OCI-LY3 (cell line): ENCODE measurements at regions not wholly inside any gene's neighbourhood (a gene's known extent, or its start where the extent isn't known, plus 50 kb on each side); places are given as distances from the start of the nearest gene placed in this dataset.

ENCODE experiments used
- H2AFZ ChIP-seq: fragments of 200-600, 300-600 bp; shearing (Covaris generic); 2 replicates; pipeline ENCODE4 v1.6.0; 2014; ENCODE audit warnings: antibody characterized with exemption, low read depth, low read length
- H3K27ac ChIP-seq: fragments of 200-600, 300-600 bp; sonication (generic); 2 replicates; pipeline ENCODE4 v1.5.1; 2014; ENCODE audit warnings: mild to moderate bottlenecking, low read length, moderate library complexity, mixed read lengths
- H3K27me3 ChIP-seq: fragments of 200-600, 300-600 bp; sonication (generic); 2 replicates; pipeline ENCODE4 v1.6.1; 2014; ENCODE audit warnings: low read depth, low read length, mixed read lengths
- H3K36me3 ChIP-seq: fragments of 200-600, 300-600 bp; sonication (generic); replicated peaks from 2 replicates; pipeline ENCODE3; 2014; ENCODE audit warnings: low read depth, low read length, mixed read lengths
- H3K4me1 ChIP-seq: fragments of 300-600, 200-600 bp; sonication (generic); 2 replicates; pipeline ENCODE4 v1.6.1; 2014; ENCODE audit warnings: low read length, mixed read lengths
- H3K4me2 ChIP-seq: fragments of 200-600, 300-600 bp; sonication (generic); 2 replicates; pipeline ENCODE4 v1.6.1; 2014; ENCODE audit warnings: low read length, mixed read lengths
- H3K4me3 ChIP-seq: fragments of 300-600, 200-600 bp; sonication (generic); 2 replicates; pipeline ENCODE4 v1.5.1; 2014; ENCODE audit warnings: antibody characterized with exemption, mild to moderate bottlenecking, low read length, moderate library complexity
- H3K79me2 ChIP-seq: fragments of 300-600, 200-600 bp; shearing (Covaris generic); 2 replicates; pipeline ENCODE4 v1.6.1; 2014; ENCODE audit warnings: mild to moderate bottlenecking, low read length, mixed read lengths
- H3K9ac ChIP-seq: fragments of 300-600, 200-600 bp; shearing (Covaris generic); 2 replicates; pipeline ENCODE4 v1.6.0; 2014; ENCODE audit warnings: mild to moderate bottlenecking, low read length, moderate library complexity
- H3K9me3 ChIP-seq: fragments of 200-600, 300-600 bp; shearing (Covaris generic); 2 replicates; pipeline ENCODE4 v1.6.1; 2014; ENCODE audit warnings: low read length, mixed read lengths; ENCODE audit not compliant: insufficient read depth
- H4K20me1 ChIP-seq: fragments of 200-600, 300-600 bp; sonication (generic); 2 replicates; pipeline ENCODE4 v1.6.1; 2016; ENCODE audit warnings: low read length, mixed read lengths; ENCODE audit not compliant: insufficient read depth
- EZH2phosphoT487 ChIP-seq: fragments of 200-600 bp; shearing (Covaris generic); IDR thresholded peaks from 2 replicates; pipeline ENCODE4 v1.6.1; 2018; ENCODE audit warnings: antibody characterized with exemption, mixed run types, low read depth
- TF ChIP-seq, protein P1 (sequence below): fragments of 200-600, 300-600 bp; sonication (generic); IDR thresholded peaks from 2 replicates; pipeline ENCODE4 v1.5.1; 2014; ENCODE audit warnings: antibody characterized with exemption, low read length, low read depth

DNA sequence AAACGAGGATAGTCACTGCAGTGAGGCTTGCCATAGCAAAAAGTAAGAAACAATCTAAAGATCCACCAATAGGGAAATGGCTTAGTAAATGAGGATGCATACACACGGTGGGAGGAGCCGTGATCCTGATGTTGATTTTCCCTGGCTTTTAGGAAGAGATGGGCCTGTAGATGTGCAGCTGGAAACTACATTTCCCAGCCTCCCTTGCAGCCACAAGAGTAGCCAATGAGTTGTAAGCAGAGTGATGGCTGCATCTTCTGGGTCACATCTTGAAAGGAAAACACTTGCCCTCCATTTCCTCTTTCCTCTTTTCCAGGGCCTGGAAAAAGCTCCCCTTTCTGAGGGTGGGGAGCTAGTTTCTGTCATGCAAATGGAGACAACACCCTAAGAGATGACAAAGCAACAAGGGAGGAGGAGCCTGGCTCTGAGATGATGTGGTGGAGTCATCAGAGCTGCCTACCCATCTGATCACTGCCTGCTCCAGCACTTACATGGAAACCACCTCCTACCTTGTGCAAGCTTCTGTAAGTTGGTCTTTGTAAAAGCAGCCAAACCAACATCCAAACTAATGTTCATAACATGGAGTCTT is 139.1 kb downstream of the TLE3 start:
- no peak overlapping the region for H3K27ac ChIP-seq
- peaks cover 8% of the 10 kb centered on the region for H3K4me1 ChIP-seq
- H3K27me3 ChIP-seq = peaks cover 37% of the 10 kb centered on the region
- no peaks in the 10 kb centered on the region for H4K20me1 ChIP-seq
- no peaks in the 10 kb centered on the region for H3K79me2 ChIP-seq
- TF ChIP-seq, protein P1, sequence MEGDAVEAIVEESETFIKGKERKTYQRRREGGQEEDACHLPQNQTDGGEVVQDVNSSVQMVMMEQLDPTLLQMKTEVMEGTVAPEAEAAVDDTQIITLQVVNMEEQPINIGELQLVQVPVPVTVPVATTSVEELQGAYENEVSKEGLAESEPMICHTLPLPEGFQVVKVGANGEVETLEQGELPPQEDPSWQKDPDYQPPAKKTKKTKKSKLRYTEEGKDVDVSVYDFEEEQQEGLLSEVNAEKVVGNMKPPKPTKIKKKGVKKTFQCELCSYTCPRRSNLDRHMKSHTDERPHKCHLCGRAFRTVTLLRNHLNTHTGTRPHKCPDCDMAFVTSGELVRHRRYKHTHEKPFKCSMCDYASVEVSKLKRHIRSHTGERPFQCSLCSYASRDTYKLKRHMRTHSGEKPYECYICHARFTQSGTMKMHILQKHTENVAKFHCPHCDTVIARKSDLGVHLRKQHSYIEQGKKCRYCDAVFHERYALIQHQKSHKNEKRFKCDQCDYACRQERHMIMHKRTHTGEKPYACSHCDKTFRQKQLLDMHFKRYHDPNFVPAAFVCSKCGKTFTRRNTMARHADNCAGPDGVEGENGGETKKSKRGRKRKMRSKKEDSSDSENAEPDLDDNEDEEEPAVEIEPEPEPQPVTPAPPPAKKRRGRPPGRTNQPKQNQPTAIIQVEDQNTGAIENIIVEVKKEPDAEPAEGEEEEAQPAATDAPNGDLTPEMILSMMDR = no peak
- no peak for TF ChIP-seq EZH2phosphoT487
- no peaks in the 10 kb centered on the region for H3K9me3 ChIP-seq
- H3K4me3 ChIP-seq = no peak overlapping the region
- H2AFZ ChIP-seq = no peak overlapping the region
- H3K4me2 ChIP-seq = no peak overlapping the region
- no peak overlapping the region for H3K9ac ChIP-seq
- H3K36me3 ChIP-seq = no peaks in the 10 kb centered on the region

DNA sequence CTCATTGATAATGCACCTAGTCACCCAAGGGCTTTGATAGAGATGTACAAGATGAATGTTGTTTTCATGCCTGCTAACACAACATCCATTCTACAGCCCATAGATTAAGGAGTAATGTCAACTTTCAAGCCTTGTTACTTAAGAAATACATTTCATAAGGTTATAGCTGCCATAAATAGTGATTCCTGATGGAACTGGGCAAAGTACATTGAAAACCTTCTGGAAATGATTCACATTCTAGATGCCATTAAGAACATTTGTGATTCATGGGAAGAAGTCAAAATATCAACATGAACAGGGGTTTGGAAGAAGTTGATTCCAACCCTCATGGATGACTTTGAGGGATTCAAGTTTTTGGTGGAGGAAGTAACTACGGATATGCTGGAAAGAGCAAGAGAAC is 135.2 kb downstream of the TLE3 start:
- Histone ChIP-seq H3K4me2 (no peak overlapping the region), H3K27ac (no peak overlapping the region), H3K27me3 (peaks cover 51% of the 10 kb centered on the region), H3K36me3 (no peaks in the 10 kb centered on the region), H4K20me1 (no peaks in the 10 kb centered on the region), H3K4me3 (no peak overlapping the region), H3K9me3 (no peaks in the 10 kb centered on the region), H3K4me1 (peaks cover 8% of the 10 kb centered on the region), H3K9ac (no peak overlapping the region), H3K79me2 (no peaks in the 10 kb centered on the region), H2AFZ (no peak overlapping the region)
- TF ChIP-seq EZH2phosphoT487 = no peak
- TF ChIP-seq, protein P1 = no peak

DNA sequence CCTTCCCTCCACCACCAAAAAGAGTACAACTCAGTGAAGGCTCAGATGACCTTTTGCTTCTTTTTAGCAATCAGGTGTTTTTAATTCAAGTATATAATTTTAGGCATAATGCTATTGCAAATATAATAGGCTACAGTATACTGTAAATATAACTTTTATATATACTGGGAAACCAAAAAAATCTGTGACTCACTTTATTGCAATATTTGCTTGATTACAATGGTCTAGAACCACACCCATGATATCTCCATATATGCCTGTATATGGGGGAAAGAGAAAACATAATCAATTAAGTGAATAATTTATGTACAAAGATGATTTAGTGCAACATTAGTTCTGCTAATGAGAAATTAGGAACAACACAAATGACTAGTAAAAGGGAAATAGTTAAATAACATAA is 134.3 kb downstream of the TLE3 start:
- H3K79me2 ChIP-seq = no peaks in the 10 kb centered on the region
- H3K9ac ChIP-seq = no peak overlapping the region
- no peak overlapping the region for H3K27ac ChIP-seq
- H2AFZ ChIP-seq = no peak overlapping the region
- H3K9me3 ChIP-seq = no peaks in the 10 kb centered on the region
- peaks cover under 1% of the 10 kb centered on the region; the same call in 1 of the 2 replicates for H3K4me1 ChIP-seq
- H4K20me1 ChIP-seq = no peaks in the 10 kb centered on the region
- no peak overlapping the region for H3K4me2 ChIP-seq
- no peaks in the 10 kb centered on the region for H3K36me3 ChIP-seq
- H3K27me3 ChIP-seq = peaks cover 57% of the 10 kb centered on the region
- no peak overlapping the region for H3K4me3 ChIP-seq
- TF ChIP-seq, protein P1 = no peak
- no peak for TF ChIP-seq EZH2phosphoT487

DNA sequence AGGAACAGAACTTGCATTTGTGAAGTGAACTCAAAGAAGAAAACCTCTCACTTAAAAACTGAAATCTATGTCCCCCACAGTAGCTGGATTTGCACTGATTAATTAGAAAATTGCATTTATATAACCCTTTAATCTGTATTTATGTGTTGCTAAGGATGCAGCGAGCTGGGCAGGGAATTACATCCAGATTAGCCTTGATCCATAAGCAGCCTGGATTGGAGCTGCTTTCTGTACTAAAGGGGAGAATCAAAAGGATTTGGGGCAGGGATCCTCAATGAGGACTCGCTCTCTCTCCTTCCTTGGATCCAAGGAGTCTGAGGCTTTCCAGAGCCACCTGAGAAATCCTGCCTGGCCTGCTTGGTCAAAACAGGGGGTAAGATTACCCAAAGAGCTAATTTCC is 125.9 kb downstream of the TLE3 start:
- H3K4me1 ChIP-seq = peaks cover 4% of the 10 kb centered on the region
- H3K4me3 ChIP-seq = no peak overlapping the region
- no peak overlapping the region for H3K4me2 ChIP-seq
- H3K36me3 ChIP-seq = no peaks in the 10 kb centered on the region
- no peak overlapping the region for H2AFZ ChIP-seq
- H3K27me3 ChIP-seq = peaks cover 88% of the 10 kb centered on the region
- TF ChIP-seq, protein P1 = no peak
- no peak for TF ChIP-seq EZH2phosphoT487
- peaks cover 11% of the 10 kb centered on the region; the same call in 1 of the 2 replicates for H4K20me1 ChIP-seq
- H3K27ac ChIP-seq = no peak overlapping the region
- H3K79me2 ChIP-seq = no peaks in the 10 kb centered on the region
- no peaks in the 10 kb centered on the region for H3K9me3 ChIP-seq
- H3K9ac ChIP-seq = no peak overlapping the region
